Adipocyte (in vitro differentiated cells): ENCODE measurements at regions not wholly inside any gene's neighbourhood (a gene's known extent, or its start where the extent isn't known, plus 50 kb on each side); places are given as distances from the start of the nearest gene placed in this dataset.
"Not testable (repeated sequence)": the region's sequence is repeated elsewhere in the genome, so short reads cannot be mapped to it uniquely, and the experiment has no call there.

Source experiments
- DNase-seq: peaks from one replicate; pipeline ENCODE4 v3.0.0-alpha.2; 2015; ENCODE audit warnings: low read depth
- H3K27me3 ChIP-seq: replicated peaks from 2 replicates; pipeline ENCODE4 v1.7.0; 2013; ENCODE audit warnings: mild to moderate bottlenecking, low read length, moderate library complexity; ENCODE audit not compliant: control insufficient read depth, insufficient read depth
- H3K36me3 ChIP-seq: 2 replicates; pipeline ENCODE4 v1.7.0; 2013; ENCODE audit warnings: low read length, mild to moderate bottlenecking, moderate library complexity; ENCODE audit not compliant: control insufficient read depth, insufficient read depth, severe bottlenecking
- H3K4me1 ChIP-seq: 2 replicates; pipeline ENCODE4 v1.7.0; 2013; ENCODE audit warnings: mild to moderate bottlenecking, low read length, moderate library complexity; ENCODE audit not compliant: control insufficient read depth, insufficient read depth
- H3K4me3 ChIP-seq: 2 replicates; pipeline ENCODE4 v1.7.0; 2013; ENCODE audit warnings: mild to moderate bottlenecking, low read length, moderate library complexity
- H3K9ac ChIP-seq: 2 replicates; pipeline ENCODE4 v1.7.0; 2013; ENCODE audit warnings: mild to moderate bottlenecking, low read length, moderate library complexity
- H3K9me3 ChIP-seq: 2 replicates; pipeline ENCODE4 v1.7.0; 2013; ENCODE audit warnings: mild to moderate bottlenecking, low read length, moderate library complexity; ENCODE audit not compliant: control insufficient read depth

GRCh38 chr9:126070058-126070655 lies 256.5 kb upstream of the MVB12B start:
- no peak for DNase-seq
- H3K9me3 ChIP-seq = peaks cover 8% of the 10 kb centered on the region
- H3K9ac ChIP-seq = no peak overlapping the region
- H3K36me3 ChIP-seq = no peaks in the 10 kb centered on the region
- H3K4me1 ChIP-seq = no peaks in the 10 kb centered on the region
- peaks cover 46% of the 10 kb centered on the region for H3K27me3 ChIP-seq
- no peak overlapping the region for H3K4me3 ChIP-seq

GRCh38 chr9:126071076-126071750 lies 255.4 kb upstream of the MVB12B start:
- Histone ChIP-seq H3K27me3 (peaks cover 40% of the 10 kb centered on the region), H3K9ac (no peak overlapping the region), H3K4me1 (no peaks in the 10 kb centered on the region), H3K9me3 (peaks cover 8% of the 10 kb centered on the region), H3K4me3 (no peak overlapping the region), H3K36me3 (no peaks in the 10 kb centered on the region)
- DNase-seq = no peak

- not testable (repeated sequence) for H3K9ac ChIP-seq, H3K36me3 ChIP-seq, H3K9me3 ChIP-seq, DNase-seq, H3K4me3 ChIP-seq, H3K4me1 ChIP-seq
- H3K27me3 ChIP-seq = peaks cover 21% of the 10 kb centered on the region
Measured at GRCh38 chr9:126077656-126078055, 249.0 kb upstream of the MVB12B start.

- H3K9me3 ChIP-seq = no peaks in the 10 kb centered on the region
- no peak for DNase-seq
- peaks cover 33% of the 10 kb centered on the region for H3K27me3 ChIP-seq
- no peaks in the 10 kb centered on the region for H3K4me1 ChIP-seq
- H3K4me3 ChIP-seq = no peak overlapping the region
- no peak overlapping the region for H3K9ac ChIP-seq
- no peaks in the 10 kb centered on the region for H3K36me3 ChIP-seq
Measured at GRCh38 chr9:126080641-126081040, 246.0 kb upstream of the MVB12B start.

- Histone ChIP-seq H3K4me1 (no peaks in the 10 kb centered on the region), H3K36me3 (no peaks in the 10 kb centered on the region), H3K9me3 (no peaks in the 10 kb centered on the region), H3K9ac (no peak overlapping the region), H3K27me3 (peaks cover 37% of the 10 kb centered on the region), H3K4me3 (no peak overlapping the region)
- DNase-seq = no peak
Measured at GRCh38 chr9:126081746-126082145, 244.9 kb upstream of the MVB12B start.

GRCh38 chr9:126084008-126084407 lies 242.6 kb upstream of the MVB12B start:
- no peaks in the 10 kb centered on the region for H3K4me1 ChIP-seq
- H3K4me3 ChIP-seq = no peak overlapping the region
- peaks cover 37% of the 10 kb centered on the region for H3K27me3 ChIP-seq
- H3K9me3 ChIP-seq = no peaks in the 10 kb centered on the region
- no peaks in the 10 kb centered on the region for H3K36me3 ChIP-seq
- H3K9ac ChIP-seq = no peak overlapping the region
- no peak for DNase-seq

- no peak overlapping the region for H3K4me3 ChIP-seq
Measured at GRCh38 chr9:126084696-126085095, 241.9 kb upstream of the MVB12B start.

GRCh38 chr9:126085170-126085569 lies 241.5 kb upstream of the MVB12B start:
- no peak for DNase-seq

More at GRCh38 chr9:126084696-126085095, 241.9 kb upstream of the MVB12B start:
- Histone ChIP-seq H3K9ac (no peak overlapping the region), H3K9me3 (no peaks in the 10 kb centered on the region), H3K4me1 (no peaks in the 10 kb centered on the region), H3K36me3 (no peaks in the 10 kb centered on the region), H3K27me3 (peaks cover 37% of the 10 kb centered on the region)
- DNase-seq = no peak

GRCh38 chr9:126088336-126088735 lies 238.3 kb upstream of the MVB12B start:
- no peak for DNase-seq
- Histone ChIP-seq H3K27me3 (peaks cover 40% of the 10 kb centered on the region), H3K9me3 (no peaks in the 10 kb centered on the region), H3K4me1 (no peaks in the 10 kb centered on the region), H3K4me3 (no peak overlapping the region), H3K9ac (no peak overlapping the region), H3K36me3 (no peaks in the 10 kb centered on the region)

More at GRCh38 chr9:126085170-126085569, 241.5 kb upstream of the MVB12B start:
- Histone ChIP-seq H3K27me3 (peaks cover 37% of the 10 kb centered on the region), H3K36me3 (no peaks in the 10 kb centered on the region), H3K9ac (no peak overlapping the region), H3K9me3 (no peaks in the 10 kb centered on the region), H3K4me1 (no peaks in the 10 kb centered on the region), H3K4me3 (no peak overlapping the region)

- no peak for DNase-seq
- no peak overlapping the region for H3K9ac ChIP-seq
- no peaks in the 10 kb centered on the region for H3K36me3 ChIP-seq
- no peaks in the 10 kb centered on the region for H3K4me1 ChIP-seq
- H3K27me3 ChIP-seq = peaks cover 29% of the 10 kb centered on the region
- H3K9me3 ChIP-seq = no peaks in the 10 kb centered on the region
- H3K4me3 ChIP-seq = no peak overlapping the region
Measured at GRCh38 chr9:126089789-126090188, 236.8 kb upstream of the MVB12B start.

- DNase-seq = no peak
- Histone ChIP-seq H3K9me3 (peaks cover 4% of the 10 kb centered on the region), H3K4me1 (no peaks in the 10 kb centered on the region), H3K4me3 (no peak overlapping the region), H3K9ac (no peak overlapping the region), H3K36me3 (no peaks in the 10 kb centered on the region), H3K27me3 (peaks cover 36% of the 10 kb centered on the region)
Measured at GRCh38 chr9:126093771-126094170, 232.9 kb upstream of the MVB12B start.
